IMR-90 (cell line): ENCODE measurements at regions not wholly inside any gene's neighbourhood (a gene's known extent, or its start where the extent isn't known, plus 50 kb on each side); places are given as distances from the start of the nearest gene placed in this dataset.

ENCODE experiments used
- ATAC-seq: fragments of 200-7000 bp; cut with Tn5 transposase; 2 replicates; pipeline ENCODE4 v1.9.1; 2020; ENCODE audit warnings: low read depth, mild to moderate bottlenecking, moderate library complexity
- BruUV-seq: library from RNA; stranded (reverse); fragments of 400-500 nt; replicated peaks from 2 replicates; lab custom pipeline; 2021; lab: Mats Ljungman, UMichigan
- CTCF ChIA-PET: fragments of 300-600 bp; formaldehyde crosslinking; extraction: SDS; loops from one replicate; lab custom pipeline; 2021; ENCODE audit warnings: antibody characterized with exemption; lab: Yijun Ruan, JAX
- POLR2A ChIA-PET: fragments of 300-600 bp; sonication (Branson Sonifier 250); formaldehyde crosslinking; loops from one replicate; lab custom pipeline; 2022; ENCODE audit warnings: antibody characterized with exemption; ENCODE audit not compliant: unreplicated experiment; lab: Charles Lee
- DNase-seq: peaks from one replicate; pipeline ENCODE4 v3.0.0; 2013
- H2AFZ ChIP-seq: replicated peaks from 2 replicates; pipeline ENCODE3; 2013; ENCODE audit warnings: low read length, mild to moderate bottlenecking; ENCODE audit not compliant: poor library complexity
- H2AK5ac ChIP-seq: 2 replicates; pipeline ENCODE4 v1.6.1; 2013; ENCODE audit warnings: low read depth, low read length, inconsistent platforms
- H2AK9ac ChIP-seq: replicated peaks from 2 replicates; pipeline ENCODE3; 2013; ENCODE audit warnings: mild to moderate bottlenecking, low read depth, low read length, moderate library complexity; ENCODE audit not compliant: poor library complexity
- H2BK120ac ChIP-seq: 2 replicates; pipeline ENCODE4 v1.6.1; 2013; ENCODE audit warnings: low read depth, low read length, inconsistent platforms
- H2BK15ac ChIP-seq: 3 replicates; pipeline ENCODE4 v1.6.1; 2013; ENCODE audit warnings: low read depth, low read length, inconsistent platforms
- H2BK20ac ChIP-seq: 2 replicates; pipeline ENCODE4 v1.6.1; 2013; ENCODE audit warnings: low read depth, mild to moderate bottlenecking, inconsistent platforms, low read length, moderate library complexity
- H2BK5ac ChIP-seq: 2 replicates; pipeline ENCODE4 v1.6.1; 2013; ENCODE audit warnings: mild to moderate bottlenecking, low read depth, low read length, inconsistent platforms; ENCODE audit not compliant: poor library complexity, severe bottlenecking
- H3K14ac ChIP-seq: replicated peaks from 2 replicates; pipeline ENCODE4 v1.6.1; 2013; ENCODE audit warnings: low read depth, low read length, inconsistent platforms
- H3K18ac ChIP-seq: 2 replicates; pipeline ENCODE4 v1.6.1; 2013; ENCODE audit warnings: low read depth, low read length, control low read depth
- H3K23ac ChIP-seq: 2 replicates; pipeline ENCODE4 v1.6.1; 2013; ENCODE audit warnings: low read depth, low read length, inconsistent platforms
- H3K27ac ChIP-seq: 2 replicates; pipeline ENCODE4 v1.5.1; 2013; ENCODE audit warnings: mild to moderate bottlenecking, control low read depth, low read length; ENCODE audit not compliant: insufficient read depth
- H3K27me3 ChIP-seq: 2 replicates; pipeline ENCODE4 v1.6.1; 2013; ENCODE audit warnings: low read length; ENCODE audit not compliant: control insufficient read depth, insufficient read depth
- H3K36me3 ChIP-seq: 2 replicates; pipeline ENCODE4 v1.6.1; 2013; ENCODE audit warnings: low read length, mixed read lengths; ENCODE audit not compliant: control insufficient read depth, insufficient read depth
- H3K4ac ChIP-seq: 2 replicates; pipeline ENCODE4 v1.6.1; 2013; ENCODE audit warnings: low read depth, low read length, inconsistent platforms
- H3K4me1 ChIP-seq: 2 replicates; pipeline ENCODE4 v1.6.1; 2013; ENCODE audit warnings: low read length, mixed read lengths; ENCODE audit not compliant: control insufficient read depth, insufficient read depth
- H3K4me2 ChIP-seq: 2 replicates; pipeline ENCODE4 v1.6.1; 2013; ENCODE audit warnings: low read depth, mild to moderate bottlenecking, control low read depth, low read length, moderate library complexity
- H3K4me3 ChIP-seq: 2 replicates; pipeline ENCODE4 v1.5.1; 2013; ENCODE audit warnings: low read depth, mild to moderate bottlenecking, control low read depth, low read length, moderate library complexity; ENCODE audit not compliant: insufficient read depth
- H3K56ac ChIP-seq: 2 replicates; pipeline ENCODE4 v1.6.1; 2013; ENCODE audit warnings: low read length, inconsistent platforms; ENCODE audit not compliant: insufficient read depth; ENCODE audit errors: extremely low read depth
- H3K79me1 ChIP-seq, 2 experiments: 2 replicates each; pipeline ENCODE4 v1.6.1; 2013; ENCODE audit warnings: low read length in 2 of 2, inconsistent platforms in 1 of 2, low read depth in 1 of 2
- H3K9ac ChIP-seq: 2 replicates; pipeline ENCODE4 v1.6.1; 2013; ENCODE audit warnings: low read depth, low read length, control low read depth
- H3K9me1 ChIP-seq: 2 replicates; pipeline ENCODE4 v1.6.1; 2013; ENCODE audit warnings: low read length, inconsistent platforms; ENCODE audit not compliant: insufficient read depth
- H3K9me3 ChIP-seq: 2 replicates; pipeline ENCODE4 v1.6.1; 2013; ENCODE audit warnings: low read length; ENCODE audit not compliant: control insufficient read depth, insufficient read depth
- H4K20me1 ChIP-seq: 2 replicates; pipeline ENCODE4 v1.6.1; 2013; ENCODE audit warnings: low read length, inconsistent platforms; ENCODE audit not compliant: insufficient read depth
- H4K5ac ChIP-seq: 2 replicates; pipeline ENCODE4 v1.6.1; 2013; ENCODE audit warnings: mild to moderate bottlenecking, low read depth, low read length, control low read depth
- H4K8ac ChIP-seq, 2 experiments: 2 replicates each; pipeline ENCODE4 v1.6.1; 2013; ENCODE audit warnings: low read depth in 2 of 2, low read length in 2 of 2, control low read depth in 1 of 2, inconsistent platforms in 1 of 2
- H4K91ac ChIP-seq: 2 replicates; pipeline ENCODE4 v1.6.1; 2013; ENCODE audit warnings: low read depth, low read length, inconsistent platforms; ENCODE audit not compliant: insufficient read depth
- BHLHE40 ChIP-seq: fragments of 150-350 bp; IDR thresholded peaks from 2 replicates; pipeline ENCODE4 v1.6.1; 2016; ENCODE audit warnings: mild to moderate bottlenecking, low read depth, low read length
- CEBPB ChIP-seq: IDR thresholded peaks from 2 replicates; pipeline ENCODE4 v1.6.1; 2012; ENCODE audit warnings: low read depth, low read length, improper control_type of control experiment
- CHD1 ChIP-seq: IDR thresholded peaks from 2 replicates; pipeline ENCODE4 v1.6.1; 2012; ENCODE audit warnings: low read depth, low read length, improper control_type of control experiment
- FOS ChIP-seq: fragments of 150-350 bp; IDR thresholded peaks from 2 replicates; pipeline ENCODE4 v1.6.1; 2016; ENCODE audit warnings: low read depth, low read length
- MAFK ChIP-seq: IDR thresholded peaks from 2 replicates; pipeline ENCODE4 v1.6.1; 2012; ENCODE audit warnings: low read depth, low read length, improper control_type of control experiment
- MXI1 ChIP-seq: IDR thresholded peaks from 2 replicates; pipeline ENCODE4 v1.6.1; 2012; ENCODE audit warnings: low read depth, mild to moderate bottlenecking, low read length, moderate library complexity, borderline replicate concordance
- POLR2A ChIP-seq: IDR thresholded peaks from 2 replicates; pipeline ENCODE4 v1.6.1; 2012; ENCODE audit warnings: mild to moderate bottlenecking, low read depth, low read length
- RAD21 ChIP-seq: IDR thresholded peaks from 2 replicates; pipeline ENCODE4 v1.6.1; 2012; ENCODE audit warnings: low read length, improper control_type of control experiment
- RCOR1 ChIP-seq: IDR thresholded peaks from 2 replicates; pipeline ENCODE4 v1.6.1; 2012; ENCODE audit warnings: mild to moderate bottlenecking, low read length, improper control_type of control experiment; ENCODE audit not compliant: insufficient replicate concordance
- RFX5 ChIP-seq: IDR thresholded peaks from 2 replicates; pipeline ENCODE4 v1.8.0; 2012; ENCODE audit warnings: low read depth, mild to moderate bottlenecking, low read length, moderate library complexity
- WGBS, 2 experiments: methylation state at CpG; one replicate each; pipeline versions ENCODE4 v1.1.5 to v1.1.7; 2013; ENCODE audit warnings: missing lambda C conversion rate in 2 of 2; ENCODE audit not compliant: insufficient read length in 1 of 2; ENCODE audit errors: extremely low coverage in 2 of 2; 5-methylcytosine and 5-hydroxymethylcytosine counted together
- dilution Hi-C: fragments of 300-500 bp; cut with HindIII; formaldehyde crosslinking; loops from one replicate; pipeline ENCODE4 v1.14.3; 2018; ENCODE audit warnings: low sequenced_read_pairs; ENCODE audit not compliant: unreplicated experiment
- in situ Hi-C: fragments of 300-500 bp; cut with MboI; formaldehyde crosslinking; loops from 3 replicates; pipeline ENCODE4 v1.14.3; 2019; ENCODE audit warnings: low sequenced_read_pairs, inconsistent platforms, mixed read lengths
- intact Hi-C: fragments of 100-400 bp; cut with micrococcal nuclease; formaldehyde crosslinking; loops from 2 replicates; pipeline ENCODE4 v1.10.0; 2022
- TF ChIP-seq, protein P1 (sequence below): fragments of 150-350 bp; IDR thresholded peaks from 2 replicates; pipeline ENCODE4 v1.6.1; 2017; ENCODE audit warnings: mild to moderate bottlenecking, antibody characterized with exemption, low read length, low read depth
- TF ChIP-seq, protein P2 (sequence below): fragments of 150-350 bp; IDR thresholded peaks from 2 replicates; pipeline ENCODE4 v1.6.1; 2016; ENCODE audit warnings: low read depth, mild to moderate bottlenecking, low read length, moderate library complexity, borderline replicate concordance

DNA sequence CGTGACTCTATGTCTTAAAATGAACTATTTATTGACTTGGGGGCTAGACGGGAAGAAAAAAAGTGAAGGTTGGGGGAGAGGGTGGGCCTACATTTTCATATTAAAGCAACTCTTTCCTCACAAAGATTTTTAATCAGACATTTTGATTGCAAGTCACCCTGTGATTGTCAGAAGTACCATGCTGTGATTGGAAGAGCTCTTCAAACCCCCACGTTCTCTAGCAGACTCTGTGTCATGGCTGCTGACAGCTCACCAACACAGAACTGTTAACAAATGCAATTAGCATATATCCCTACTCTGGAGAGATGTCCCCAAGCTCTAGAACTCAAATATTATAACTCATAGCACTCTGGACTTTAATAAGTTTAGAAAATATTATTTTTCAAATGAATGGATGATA lies 428.4 kb upstream of the DCC start:
- intact Hi-C loops (no loop called here), in situ Hi-C loops (no loop called here), dilution Hi-C loops (no loop called here)
- no peaks in the 10 kb centered on the region for H4K20me1 ChIP-seq
- no peak overlapping the region for H3K9ac ChIP-seq
- DNase-seq (no peak), ATAC-seq (no peak)
- no peak overlapping the region for H2BK15ac ChIP-seq
- ChIA-PET CTCF (no interaction called here), POLR2A (no interaction called here)
- H3K9me1 ChIP-seq: no peaks in the 10 kb centered on the region
- no peaks in the 10 kb centered on the region for H3K27me3 ChIP-seq
- no peak overlapping the region for H3K23ac ChIP-seq
- BruUV-seq: no TSS peak
- H2AK5ac ChIP-seq: no peak overlapping the region
- H3K56ac ChIP-seq: no peak overlapping the region
- no peak overlapping the region for H3K18ac ChIP-seq
- no peak overlapping the region for H3K4ac ChIP-seq
- H2BK120ac ChIP-seq: no peak overlapping the region
- no peaks in the 10 kb centered on the region for H3K79me1 ChIP-seq
- H2AFZ ChIP-seq: no peak overlapping the region
- H3K9me3 ChIP-seq: peaks cover 5% of the 10 kb centered on the region
- no peak overlapping the region for H2AK9ac ChIP-seq
- no peak overlapping the region for H2BK20ac ChIP-seq
- no peak overlapping the region for H3K4me2 ChIP-seq
- H4K5ac ChIP-seq: no peak overlapping the region
- no CpG with 5 or more reads among the region's 3 CpGs for WGBS, 2 experiments
- no peak overlapping the region for H4K8ac ChIP-seq
- H3K4me3 ChIP-seq: no peak overlapping the region
- no peak overlapping the region for H3K14ac ChIP-seq
- H3K36me3 ChIP-seq: no peaks in the 10 kb centered on the region
- no peak overlapping the region for H2BK5ac ChIP-seq
- no peak overlapping the region for H4K91ac ChIP-seq
- no peaks in the 10 kb centered on the region for H3K4me1 ChIP-seq
- no peak for TF ChIP-seq MXI1
- no peak for TF ChIP-seq RCOR1
- TF ChIP-seq CEBPB: no peak
- no peak for TF ChIP-seq BHLHE40
- TF ChIP-seq CHD1: no peak
- TF ChIP-seq RFX5: no peak
- TF ChIP-seq FOS: no peak
- TF ChIP-seq, protein P1, sequence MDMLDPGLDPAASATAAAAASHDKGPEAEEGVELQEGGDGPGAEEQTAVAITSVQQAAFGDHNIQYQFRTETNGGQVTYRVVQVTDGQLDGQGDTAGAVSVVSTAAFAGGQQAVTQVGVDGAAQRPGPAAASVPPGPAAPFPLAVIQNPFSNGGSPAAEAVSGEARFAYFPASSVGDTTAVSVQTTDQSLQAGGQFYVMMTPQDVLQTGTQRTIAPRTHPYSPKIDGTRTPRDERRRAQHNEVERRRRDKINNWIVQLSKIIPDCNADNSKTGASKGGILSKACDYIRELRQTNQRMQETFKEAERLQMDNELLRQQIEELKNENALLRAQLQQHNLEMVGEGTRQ: no peak
- TF ChIP-seq POLR2A: no peak
- TF ChIP-seq, protein P2, sequence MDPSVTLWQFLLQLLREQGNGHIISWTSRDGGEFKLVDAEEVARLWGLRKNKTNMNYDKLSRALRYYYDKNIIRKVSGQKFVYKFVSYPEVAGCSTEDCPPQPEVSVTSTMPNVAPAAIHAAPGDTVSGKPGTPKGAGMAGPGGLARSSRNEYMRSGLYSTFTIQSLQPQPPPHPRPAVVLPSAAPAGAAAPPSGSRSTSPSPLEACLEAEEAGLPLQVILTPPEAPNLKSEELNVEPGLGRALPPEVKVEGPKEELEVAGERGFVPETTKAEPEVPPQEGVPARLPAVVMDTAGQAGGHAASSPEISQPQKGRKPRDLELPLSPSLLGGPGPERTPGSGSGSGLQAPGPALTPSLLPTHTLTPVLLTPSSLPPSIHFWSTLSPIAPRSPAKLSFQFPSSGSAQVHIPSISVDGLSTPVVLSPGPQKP: no peak
- no peak for TF ChIP-seq RAD21
- TF ChIP-seq MAFK: no peak
- H3K27ac ChIP-seq: no peak overlapping the region
